ENCODE measurements at regions not wholly inside any gene's neighbourhood (a gene's known extent, or its start where the extent isn't known, plus 50 kb on each side); places are given as distances from the start of the nearest gene placed in this dataset.

DNA sequence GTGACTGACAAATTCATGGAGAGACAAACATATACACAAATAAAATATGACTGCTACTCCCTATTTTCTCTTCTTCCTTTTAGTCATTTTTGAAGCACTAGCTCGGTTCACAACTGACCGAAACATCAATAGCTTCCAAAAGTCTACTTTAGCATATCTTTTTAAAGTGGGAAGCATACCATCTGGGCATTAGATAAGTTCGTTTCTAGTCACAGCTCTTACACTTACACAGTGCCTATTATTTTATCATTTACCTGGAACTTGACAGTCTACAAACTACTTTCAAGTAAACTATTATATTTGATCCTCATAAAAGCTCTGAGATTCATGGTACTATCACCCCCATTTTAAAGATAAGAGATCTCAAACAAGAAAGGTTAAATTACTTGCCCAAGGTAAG is 458.5 kb downstream of the LMO7 start (continued):
- TF ChIP-seq KDM1A (IDR thresholded peaks at IDR 0.05; ENCODE audit: borderline replicate concordance, low read length) (no peak), SP4 (IDR thresholded peaks at IDR 0.05; ENCODE audit: low read length) (no peak), JUN (IDR thresholded peaks at IDR 0.05; ENCODE audit: low read depth, low read length) (no peak), HDAC6 (IDR thresholded peaks at IDR 0.05; ENCODE audit: low read depth, low read length) (no peak), HDAC2 (IDR thresholded peaks at IDR 0.05; ENCODE audit: borderline replicate concordance in 1 of 2, low read depth in 2 of 2, low read length in 2 of 2) (no peak), TCF12 (IDR thresholded peaks at IDR 0.05; ENCODE audit: low read depth, low read length) (no peak), BRCA1 (IDR thresholded peaks at IDR 0.05; ENCODE audit: low read depth, low read length) (no peak)

Data from H1 (cell line).